AG04450 (cell line): ENCODE measurements at regions not wholly inside any gene's neighbourhood (a gene's known extent, or its start where the extent isn't known, plus 50 kb on each side); places are given as distances from the start of the nearest gene placed in this dataset.

Experiments used
- CTCF ChIA-PET: fragments of 300-600, 350-600 bp; formaldehyde crosslinking; extraction: SDS; loops from one replicate; lab custom pipeline; 2022; ENCODE audit warnings: antibody characterized with exemption, inconsistent platforms; lab: Charles Lee
- POLR2A ChIA-PET: fragments of 350-600 bp; formaldehyde crosslinking; extraction: SDS; loops from one replicate; lab custom pipeline; 2021; ENCODE audit warnings: antibody characterized with exemption, inconsistent platforms; lab: Yijun Ruan, JAX
- DNase-seq: peaks from one replicate; pipeline ENCODE4 v3.0.0-alpha.2; 2011; ENCODE audit warnings: low read depth, low spot score
- H3K27ac ChIP-seq: one replicate; pipeline ENCODE4 v1.5.1; 2012; ENCODE audit warnings: low read depth, low read length, control low read depth
- H3K27me3 ChIP-seq: one replicate; pipeline ENCODE4 v1.6.0; 2012; ENCODE audit warnings: low read length; ENCODE audit not compliant: control insufficient read depth, insufficient read depth
- H3K4me3 ChIP-seq: 2 replicates; pipeline ENCODE4 v1.5.1; 2011; ENCODE audit warnings: mild to moderate bottlenecking, low read depth, low read length, control low read depth
- H3K9me3 ChIP-seq: 2 replicates; pipeline ENCODE4 v1.5.1; 2012; ENCODE audit warnings: low read length; ENCODE audit not compliant: control insufficient read depth, insufficient read depth
- CTCF ChIP-seq: IDR thresholded peaks from 2 replicates; pipeline ENCODE4 v1.5.1; 2011; ENCODE audit warnings: low read depth, low read length, control low read depth, inconsistent platforms

- POLR2A ChIA-PET, result interaction anchor here (0.7 to 1.5 kb wide), 2 partner anchors 163 to 174 kb away, joined by 3 read pairs; no protein-coding TSS in a partner anchor
- CTCF ChIA-PET, result interaction anchor here (2.4 kb wide), 1 partner anchor 11 kb away, joined by 7 read pairs; no protein-coding TSS in a partner anchor
Measured at GRCh38 chr14:100664841-100665510, 61.7 kb upstream of the DLK1 start.

GRCh38 chr14:100665511-100666032, 61.1 kb upstream of the DLK1 start:
- CTCF ChIA-PET, result interaction anchor here (2.4 kb wide), 1 partner anchor 12 kb away, joined by 7 read pairs; no protein-coding TSS in a partner anchor
- no peak for TF ChIP-seq CTCF
- Histone ChIP-seq H3K27ac (no peak overlapping the region), H3K9me3 (no peaks in the 10 kb centered on the region), H3K4me3 (no peak overlapping the region), H3K27me3 (peaks cover 41% of the 10 kb centered on the region)
- no peak for DNase-seq
- POLR2A ChIA-PET, result interaction anchor here (1.5 kb wide), 1 partner anchor 163 kb away, joined by 3 read pairs; no protein-coding TSS in a partner anchor

More at GRCh38 chr14:100664841-100665510, 61.7 kb upstream of the DLK1 start:
- H3K27ac ChIP-seq, result no peak overlapping the region
- TF ChIP-seq CTCF, result no peak
- DNase-seq, result peak; percentile 59
- H3K9me3 ChIP-seq, result no peaks in the 10 kb centered on the region
- peaks cover 35% of the 10 kb centered on the region for H3K27me3 ChIP-seq
- H3K4me3 ChIP-seq, result no peak overlapping the region

- ChIA-PET CTCF (interaction anchor here (0.7 kb wide), 1 partner anchor 44 kb away, joined by 3 read pairs; no protein-coding TSS in a partner anchor), POLR2A (no interaction called here)
- no peak overlapping the region for H3K27ac ChIP-seq
- peaks cover 49% of the 10 kb centered on the region for H3K27me3 ChIP-seq
- no peak for DNase-seq
- H3K9me3 ChIP-seq, result no peaks in the 10 kb centered on the region
- TF ChIP-seq CTCF, result no peak
- H3K4me3 ChIP-seq, result no peak overlapping the region
Measured at GRCh38 chr14:100666403-100666802, 60.3 kb upstream of the DLK1 start.

- no peak overlapping the region for H3K27ac ChIP-seq
- ChIA-PET CTCF (interaction anchor here (0.7 kb wide), 1 partner anchor 43 kb away, joined by 3 read pairs; no protein-coding TSS in a partner anchor), POLR2A (interaction anchor here (0.6 kb wide), 1 partner anchor 81 kb away, joined by 9 read pairs; no protein-coding TSS in a partner anchor)
- no peak for TF ChIP-seq CTCF
- peaks cover 53% of the 10 kb centered on the region for H3K27me3 ChIP-seq
- DNase-seq, result no peak
- no peak overlapping the region for H3K4me3 ChIP-seq
- no peaks in the 10 kb centered on the region for H3K9me3 ChIP-seq
Measured at GRCh38 chr14:100666851-100667250, 59.8 kb upstream of the DLK1 start.

- no peak overlapping the region for H3K4me3 ChIP-seq
- no peak overlapping the region for H3K27ac ChIP-seq
- H3K9me3 ChIP-seq, result no peaks in the 10 kb centered on the region
- ChIA-PET POLR2A (interaction anchor here (0.6 kb wide), 1 partner anchor 80 kb away, joined by 9 read pairs; no protein-coding TSS in a partner anchor), CTCF (no interaction called here)
- no peak for DNase-seq
- no peak for TF ChIP-seq CTCF
- H3K27me3 ChIP-seq, result peaks cover 61% of the 10 kb centered on the region
Measured at GRCh38 chr14:100667656-100668055, 59.0 kb upstream of the DLK1 start.
